ENCODE measurements at regions not wholly inside any gene's neighbourhood (a gene's known extent, or its start where the extent isn't known, plus 50 kb on each side); places are given as distances from the start of the nearest gene placed in this dataset.

GRCh38 chr12:85448031-85448430 is 168.0 kb downstream of the ALX1 start:
- TF ChIP-seq POLR2A (IDR thresholded peaks at IDR 0.05), result no peak
- no peak for TF ChIP-seq CTCF (IDR thresholded peaks at IDR 0.05)
- no peak for TF ChIP-seq POLR2AphosphoS5 (IDR thresholded peaks at IDR 0.05)
